ENCODE measurements at regions not wholly inside any gene's neighbourhood (a gene's known extent, or its start where the extent isn't known, plus 50 kb on each side); places are given as distances from the start of the nearest gene placed in this dataset.

DNA sequence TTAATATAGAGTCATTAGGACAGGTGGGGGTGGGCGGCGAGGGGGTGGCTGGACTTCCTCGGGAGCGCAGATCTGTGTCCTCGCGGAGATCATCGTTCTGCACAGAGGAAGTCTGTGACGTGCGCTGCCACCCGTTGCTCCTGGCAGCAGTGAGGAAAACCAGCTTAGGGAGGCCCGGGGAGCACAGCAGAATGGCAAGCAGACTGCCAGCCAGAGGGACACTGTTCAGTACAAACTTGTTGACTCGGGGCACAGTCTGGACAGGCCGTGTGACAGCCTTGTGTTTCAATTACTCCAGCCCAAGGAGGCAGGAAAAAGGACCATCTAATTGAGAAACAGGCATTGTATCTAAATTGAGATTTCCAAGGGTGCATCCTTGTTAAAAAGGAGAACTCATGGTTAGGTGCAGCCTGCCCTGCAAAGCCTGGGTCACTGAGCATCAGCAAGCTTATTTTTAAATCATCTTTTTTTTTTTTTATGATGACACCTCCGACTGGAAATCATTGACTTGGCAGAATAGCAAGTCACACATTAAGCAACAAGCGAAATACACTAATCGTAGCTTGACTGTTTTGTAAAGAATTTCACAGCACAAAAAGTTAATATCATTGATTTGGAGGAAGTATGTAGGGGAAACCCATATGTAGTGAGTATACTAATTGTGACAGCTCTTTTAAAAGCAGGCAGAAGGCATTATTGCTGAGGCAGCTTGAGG lies 512.0 kb upstream of the FAT1 start:
- TF ChIP-seq, protein P1, sequence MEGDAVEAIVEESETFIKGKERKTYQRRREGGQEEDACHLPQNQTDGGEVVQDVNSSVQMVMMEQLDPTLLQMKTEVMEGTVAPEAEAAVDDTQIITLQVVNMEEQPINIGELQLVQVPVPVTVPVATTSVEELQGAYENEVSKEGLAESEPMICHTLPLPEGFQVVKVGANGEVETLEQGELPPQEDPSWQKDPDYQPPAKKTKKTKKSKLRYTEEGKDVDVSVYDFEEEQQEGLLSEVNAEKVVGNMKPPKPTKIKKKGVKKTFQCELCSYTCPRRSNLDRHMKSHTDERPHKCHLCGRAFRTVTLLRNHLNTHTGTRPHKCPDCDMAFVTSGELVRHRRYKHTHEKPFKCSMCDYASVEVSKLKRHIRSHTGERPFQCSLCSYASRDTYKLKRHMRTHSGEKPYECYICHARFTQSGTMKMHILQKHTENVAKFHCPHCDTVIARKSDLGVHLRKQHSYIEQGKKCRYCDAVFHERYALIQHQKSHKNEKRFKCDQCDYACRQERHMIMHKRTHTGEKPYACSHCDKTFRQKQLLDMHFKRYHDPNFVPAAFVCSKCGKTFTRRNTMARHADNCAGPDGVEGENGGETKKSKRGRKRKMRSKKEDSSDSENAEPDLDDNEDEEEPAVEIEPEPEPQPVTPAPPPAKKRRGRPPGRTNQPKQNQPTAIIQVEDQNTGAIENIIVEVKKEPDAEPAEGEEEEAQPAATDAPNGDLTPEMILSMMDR (IDR thresholded peaks at IDR 0.05; ENCODE audit: low read depth, low read length, missing control alignments): no peak
- H3K4me3 ChIP-seq (ENCODE audit: low read depth, low read length): no peak overlapping the region
- DNase-seq (ENCODE audit: low read depth): no peak

- no peak for DNase-seq (ENCODE audit: low read depth)
- TF ChIP-seq, protein P1 (IDR thresholded peaks at IDR 0.05; ENCODE audit: low read depth, low read length, missing control alignments): no peak
- no peak overlapping the region for H3K4me3 ChIP-seq (ENCODE audit: low read depth, low read length)
These were observed 512.7 kb upstream of the FAT1 start for GRCh38 chr4:187236209-187236890.

- H3K4me3 ChIP-seq (ENCODE audit: low read depth, low read length): no peak overlapping the region
- TF ChIP-seq, protein P1 (IDR thresholded peaks at IDR 0.05; ENCODE audit: low read depth, low read length, missing control alignments): no peak
- DNase-seq (ENCODE audit: low read depth): no peak
These were observed 515.0 kb upstream of the FAT1 start for GRCh38 chr4:187238646-187239045.

DNA sequence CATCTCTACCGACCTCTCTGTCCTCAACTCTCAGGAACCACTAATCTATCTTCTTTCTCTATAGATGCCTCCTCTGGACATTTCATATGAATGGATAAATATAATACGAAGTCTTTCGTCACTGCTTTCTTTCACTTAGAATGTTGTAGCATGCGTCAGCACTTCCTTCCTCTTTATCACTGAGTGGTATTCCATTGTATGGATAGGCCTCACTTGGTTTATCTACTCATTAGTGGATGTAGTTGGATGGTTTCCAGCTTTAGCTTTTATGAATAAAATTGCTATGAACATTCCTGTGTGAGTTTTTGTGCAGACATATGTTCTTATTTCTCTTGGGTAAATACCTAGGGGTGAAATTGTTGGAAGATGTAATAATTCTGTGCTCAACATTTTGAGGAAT lies 528.2 kb upstream of the FAT1 start:
- H3K4me3 ChIP-seq (ENCODE audit: low read depth, low read length): no peak overlapping the region
- TF ChIP-seq, protein P1 (IDR thresholded peaks at IDR 0.05; ENCODE audit: low read depth, low read length, missing control alignments): no peak
- DNase-seq (ENCODE audit: low read depth): no peak

DNA sequence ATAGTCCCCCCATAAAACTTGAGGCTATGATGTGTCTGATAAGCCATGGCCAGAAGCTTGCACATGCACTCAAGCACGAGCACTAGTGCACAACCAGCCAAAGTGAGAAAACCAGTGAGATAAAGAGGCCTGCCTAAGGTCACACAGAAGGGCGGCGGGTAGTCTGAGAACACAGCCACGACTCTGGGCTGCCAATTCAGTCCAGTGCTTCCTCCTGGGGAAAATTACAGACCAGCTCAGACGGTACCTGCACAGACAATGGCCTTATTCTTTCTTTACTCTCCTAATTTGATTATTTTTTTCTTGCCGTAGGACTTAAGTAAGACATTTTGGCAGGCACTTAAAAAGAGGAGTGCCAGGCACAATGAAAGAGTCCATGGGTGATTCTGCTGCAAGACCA lies 533.2 kb upstream of the FAT1 start:
- TF ChIP-seq, protein P1 (IDR thresholded peaks at IDR 0.05; ENCODE audit: low read depth, low read length, missing control alignments): no peak
- H3K4me3 ChIP-seq (ENCODE audit: low read depth, low read length): no peak overlapping the region
- DNase-seq (ENCODE audit: low read depth): no peak

- DNase-seq (ENCODE audit: low read depth): no peak
These were observed 535.2 kb upstream of the FAT1 start for GRCh38 chr4:187258651-187259401.

More at GRCh38 chr4:187258651-187259401, 535.2 kb upstream of the FAT1 start:
- TF ChIP-seq, protein P1 (IDR thresholded peaks at IDR 0.05; ENCODE audit: low read depth, low read length, missing control alignments): no peak
- H3K4me3 ChIP-seq (ENCODE audit: low read depth, low read length): no peak overlapping the region
